Heart right ventricle (tissue), 16 donors: ENCODE measurements at regions not wholly inside any gene's neighbourhood (a gene's known extent, or its start where the extent isn't known, plus 50 kb on each side); places are given as distances from the start of the nearest gene placed in this dataset.
"Not testable (repeated sequence)": the region's sequence is repeated elsewhere in the genome, so short reads cannot be mapped to it uniquely, and the experiment has no call there.

Experiments used
- ATAC-seq, 8 donors: fragments of 200-7000 bp; cut with Tn5 transposase; one replicate each; pipeline ENCODE4 v1.9.1; 2020; ENCODE audit warnings: mild to moderate bottlenecking in 8 of 8, moderate library complexity in 8 of 8, moderate number of reproducible peaks in 1 of 8
- DNase-seq, 2 donors: peaks; one replicate each; pipeline ENCODE4 v3.0.0-alpha.2; 2020
- H3K27ac ChIP-seq, 10 donors: fragments of 200-600 bp; sonication (generic) in 2 of 10; one replicate each; pipeline versions ENCODE4 v1.5.0 to v1.8.0; 2020 to 2022; ENCODE audit warnings: mild to moderate bottlenecking in 3 of 10
- H3K27me3 ChIP-seq, 7 donors: fragments of 200-600 bp; one replicate each; pipeline ENCODE4 v1.8.0; 2021 to 2022; ENCODE audit warnings: mild to moderate bottlenecking in 2 of 7
- H3K36me3 ChIP-seq, 9 donors: fragments of 200-600 bp; sonication (generic) in 1 of 9; one replicate each; pipeline versions ENCODE4 v1.5.0 to v1.8.0; 2020 to 2022; ENCODE audit warnings: mild to moderate bottlenecking in 2 of 9
- H3K4me1 ChIP-seq, 9 donors: fragments of 200-600 bp; sonication (generic) in 1 of 9; one replicate each; pipeline versions ENCODE4 v1.5.0 to v1.8.0; 2020 to 2022; ENCODE audit warnings: mild to moderate bottlenecking in 4 of 9
- H3K4me3 ChIP-seq, 10 donors: fragments of 200-600 bp; sonication (generic) in 2 of 10; one replicate each; pipeline versions ENCODE4 v1.5.0 to v1.8.0; 2020 to 2022; ENCODE audit warnings: mild to moderate bottlenecking in 7 of 10, moderate library complexity in 2 of 10
- H3K9me3 ChIP-seq, 11 donors: fragments of 200-600 bp in 10 of 11; sonication (generic) in 2 of 11; one replicate each; pipeline versions ENCODE4 v1.5.0 to v1.8.0; 2013 to 2022; ENCODE audit warnings: mild to moderate bottlenecking in 2 of 11, control low read depth in 1 of 11, moderate library complexity in 1 of 11
- WGBS, 2 donors: extraction: QIAGEN DNeasy Blood & Tissue Kit; methylation state at CpG; one replicate each; pipeline ENCODE4 v1.1.7; 2013; ENCODE audit warnings: inconsistent platforms in 1 of 2; 5-methylcytosine and 5-hydroxymethylcytosine counted together
- intact Hi-C, 10 donors: fragments of 100-400 bp; cut with DNase I; formaldehyde crosslinking; loops; one replicate each; pipeline versions ENCODE4 v1.11.1 to v1.14.2; 2022
- TF ChIP-seq, protein P1 (sequence below), 9 donors: fragments of 200-600 bp; sonication (generic) in 2 of 9; IDR thresholded peaks; one replicate each; pipeline versions ENCODE4 v1.5.0 to v1.8.0; 2021 to 2022; ENCODE audit warnings: antibody characterized with exemption in 9 of 9, mild to moderate bottlenecking in 5 of 9, moderate library complexity in 1 of 9
- donor health status: Arrhythmogenic right ventricular cardiomyopathy.
- donor health status: ischemic (EF 13 %, LVEDD 7.1; RV severe dilation, severe dysfunction).
- donor health status: healthy with polysubstance abuse.
- donor health status: DM: no; HTN: yes; CAD: no.
- donor health status: DM: no; HTN: no; CAD: no.
- donor health status: ischemic (EF 25% LVEDD 6.9; RV normal size, moderate dysfunction).
- donor health status: ischemic (EF 25% LVEDD 5.7; RV mildly dilated, moderate dysfunction).
- donor health status: healthy.
- donor health status: DM: yes; HTN: yes; CAD: no.
- donor health status: Ischemic cardiomyopathy.
- donor health status: ischemic (EF 35%, LVEDD 5.7; RV mildly dilated, moderate dysfunction).
- donor health status: nonischemic (EF 11% LVEDD 7.7; RV severe dilation, severe dysfunction).
- donor health status: DM: yes; HTN: yes; CAD: no.
- donor health status: PGD.
- donor health status: ischemic (EF 29% LVEDD 5.4; RV normal size, mild dysfunction).
- donor health status: nonischemic (EF 23%, LVEDD 6.1; RV moderate dilation, normal function).

DNA sequence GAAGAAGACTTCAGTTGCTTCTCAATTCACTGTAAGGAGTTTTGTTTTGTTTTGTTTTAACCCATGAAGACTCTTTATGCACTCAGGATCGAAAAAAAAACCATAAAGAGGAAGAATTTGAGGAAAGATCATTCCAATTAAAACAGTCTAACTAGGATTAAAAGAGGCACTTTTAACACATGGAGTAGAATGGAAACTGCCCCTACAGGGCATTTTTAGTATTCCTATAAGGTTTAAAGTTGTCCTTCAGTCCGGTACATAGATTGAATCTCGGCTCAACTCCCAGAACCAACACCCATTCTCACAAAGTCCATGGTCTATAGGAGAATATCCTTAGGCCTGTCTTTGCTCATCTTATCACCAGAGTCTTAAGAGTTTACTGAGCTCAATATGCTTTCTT is 469.6 kb downstream of the DTWD2 start:
- H3K27me3 ChIP-seq: no peaks in the 10 kb centered on the region
- no peak for ATAC-seq
- no peaks in the 10 kb centered on the region for H3K36me3 ChIP-seq
- WGBS, 2 donors: 90 to 92% methylated on average over 3 of the region's 3 CpGs
- H3K4me1 ChIP-seq: peaks cover 0 to 17% (median 0%) of the 10 kb centered on the region in 9 donors
- intact Hi-C loops: no loop called here
- no peak overlapping the region for H3K4me3 ChIP-seq
- TF ChIP-seq, protein P1, sequence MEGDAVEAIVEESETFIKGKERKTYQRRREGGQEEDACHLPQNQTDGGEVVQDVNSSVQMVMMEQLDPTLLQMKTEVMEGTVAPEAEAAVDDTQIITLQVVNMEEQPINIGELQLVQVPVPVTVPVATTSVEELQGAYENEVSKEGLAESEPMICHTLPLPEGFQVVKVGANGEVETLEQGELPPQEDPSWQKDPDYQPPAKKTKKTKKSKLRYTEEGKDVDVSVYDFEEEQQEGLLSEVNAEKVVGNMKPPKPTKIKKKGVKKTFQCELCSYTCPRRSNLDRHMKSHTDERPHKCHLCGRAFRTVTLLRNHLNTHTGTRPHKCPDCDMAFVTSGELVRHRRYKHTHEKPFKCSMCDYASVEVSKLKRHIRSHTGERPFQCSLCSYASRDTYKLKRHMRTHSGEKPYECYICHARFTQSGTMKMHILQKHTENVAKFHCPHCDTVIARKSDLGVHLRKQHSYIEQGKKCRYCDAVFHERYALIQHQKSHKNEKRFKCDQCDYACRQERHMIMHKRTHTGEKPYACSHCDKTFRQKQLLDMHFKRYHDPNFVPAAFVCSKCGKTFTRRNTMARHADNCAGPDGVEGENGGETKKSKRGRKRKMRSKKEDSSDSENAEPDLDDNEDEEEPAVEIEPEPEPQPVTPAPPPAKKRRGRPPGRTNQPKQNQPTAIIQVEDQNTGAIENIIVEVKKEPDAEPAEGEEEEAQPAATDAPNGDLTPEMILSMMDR (IDR thresholded peaks at IDR 0.05): no peak
- DNase-seq: no peak
- H3K27ac ChIP-seq: no peak overlapping the region
- H3K9me3 ChIP-seq: no peaks in the 10 kb centered on the region

DNA sequence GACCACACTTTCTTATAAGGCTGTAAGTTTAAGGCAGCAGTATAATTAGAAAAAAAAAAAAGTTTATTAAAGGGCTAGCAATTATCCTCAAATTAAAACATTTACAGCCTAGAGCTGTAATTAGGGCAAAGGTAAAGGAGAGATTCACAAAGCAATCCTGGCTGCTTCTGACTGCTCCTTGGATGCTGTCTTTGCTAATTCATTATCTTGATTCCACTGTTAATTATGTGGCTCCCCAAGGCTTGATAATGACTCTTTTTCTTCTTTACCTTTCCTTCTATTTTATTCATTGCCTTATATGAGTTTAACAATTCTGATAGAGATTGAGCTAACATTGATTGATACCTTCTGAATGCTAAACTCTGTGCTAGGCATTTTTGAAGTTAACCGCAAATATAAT is 476.5 kb downstream of the DTWD2 start:
- WGBS, 2 donors: 97 to 100% methylated on average over 1 of the region's 1 CpG
- H3K4me1 ChIP-seq: no peaks in the 10 kb centered on the region
- no peaks in the 10 kb centered on the region for H3K27me3 ChIP-seq
- DNase-seq: no peak
- TF ChIP-seq, protein P1 (IDR thresholded peaks at IDR 0.05): no peak
- no peaks in the 10 kb centered on the region for H3K9me3 ChIP-seq
- H3K4me3 ChIP-seq: no peak overlapping the region
- intact Hi-C loops: no loop called here
- H3K27ac ChIP-seq: no peak overlapping the region
- ATAC-seq: no peak
- no peaks in the 10 kb centered on the region for H3K36me3 ChIP-seq

DNA sequence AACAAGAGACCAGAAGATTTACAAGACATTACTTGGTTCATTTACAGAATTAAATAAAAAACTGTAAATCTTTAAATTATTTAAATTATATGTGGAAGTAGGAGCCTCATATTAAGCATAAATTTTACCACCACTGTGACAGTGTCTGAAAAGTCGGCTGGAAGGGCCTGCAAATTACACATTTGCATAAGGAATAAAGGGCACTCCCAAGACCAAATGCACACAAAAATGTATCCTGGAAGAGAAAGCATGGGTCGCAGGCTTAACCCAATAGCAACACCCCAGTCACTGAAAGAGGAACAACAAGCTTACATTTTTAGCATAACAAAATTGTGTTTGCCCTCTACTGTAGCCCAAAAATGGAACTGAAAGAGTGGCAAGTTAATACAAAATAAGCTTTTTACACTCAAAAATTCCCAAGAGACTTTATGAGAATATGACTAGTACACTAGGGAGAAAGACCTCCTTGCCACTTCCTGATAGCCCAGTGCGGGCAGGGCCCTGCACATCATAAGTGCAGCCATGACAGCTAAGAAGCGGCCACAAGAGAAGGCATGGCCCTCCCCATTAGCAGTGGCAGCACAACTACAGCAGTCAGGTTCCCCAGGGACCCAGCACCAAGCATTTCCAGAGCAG is 482.0 kb downstream of the DTWD2 start:
- no peaks in the 10 kb centered on the region for H3K27me3 ChIP-seq
- ATAC-seq (no peak), DNase-seq (no peak)
- 82 to 83% methylated on average over 4 of the region's 4 CpGs for WGBS, 2 donors
- no peak overlapping the region for H3K4me3 ChIP-seq
- H3K36me3 ChIP-seq: peaks cover 0 to 7% (median 0%) of the 10 kb centered on the region in 9 donors
- TF ChIP-seq, protein P1 (IDR thresholded peaks at IDR 0.05): no peak
- H3K9me3 ChIP-seq: peaks cover 0 to 23% (median 0%) of the 10 kb centered on the region in 11 donors
- H3K4me1 ChIP-seq: no peaks in the 10 kb centered on the region
- no peak overlapping the region for H3K27ac ChIP-seq
- intact Hi-C loops: no loop called here

DNA sequence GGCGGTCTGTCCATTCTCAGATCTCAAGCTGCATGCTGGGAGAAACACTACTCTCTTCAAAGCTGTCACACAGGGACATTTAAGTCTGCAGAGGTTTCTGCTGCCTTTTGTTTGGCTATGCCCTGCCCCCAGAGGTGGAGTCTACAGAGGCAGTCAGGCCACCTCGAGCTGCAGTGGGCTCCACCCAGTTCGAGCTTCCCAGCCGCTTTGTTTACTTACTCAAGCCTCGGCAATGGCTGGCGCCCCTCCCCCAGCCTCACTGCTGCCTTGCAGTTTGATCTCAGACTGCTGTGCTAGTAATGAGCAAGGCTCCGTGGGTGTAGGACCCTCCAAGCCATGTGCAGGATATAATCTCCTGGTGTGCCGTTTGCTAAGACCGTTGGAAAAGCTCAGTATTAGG is 486.1 kb downstream of the DTWD2 start:
- H3K4me3 ChIP-seq, H3K27me3 ChIP-seq, intact Hi-C loops, DNase-seq, H3K27ac ChIP-seq, H3K36me3 ChIP-seq, ATAC-seq, H3K4me1 ChIP-seq: not testable (repeated sequence)
- peaks cover 0 to 37% (median 0%) of the 10 kb centered on the region in 11 donors for H3K9me3 ChIP-seq
- WGBS, 2 donors: 82 to 85% methylated on average over 9 of the region's 9 CpGs

DNA sequence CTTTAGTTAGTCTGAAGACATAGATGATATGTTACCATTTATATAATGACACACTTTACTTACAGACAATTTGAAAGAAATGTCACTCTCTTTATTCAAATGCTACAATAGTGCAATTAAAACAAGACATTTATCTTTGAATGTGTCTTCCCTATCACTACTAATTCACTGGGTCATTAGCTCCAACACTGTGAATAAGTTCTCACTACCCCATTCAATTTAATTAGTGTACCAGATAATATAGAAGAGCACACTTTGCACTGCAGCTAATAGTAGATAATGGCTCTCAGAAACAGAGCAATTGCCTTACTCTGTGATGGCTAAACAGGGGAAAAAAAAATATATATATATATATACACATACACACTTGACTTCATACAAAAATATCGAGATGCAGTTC is 497.0 kb downstream of the DTWD2 start:
- no peak for DNase-seq
- Histone ChIP-seq H3K36me3 (no peaks in the 10 kb centered on the region), H3K27me3 (no peaks in the 10 kb centered on the region), H3K4me1 (peaks cover 0 to 10% (median 0%) of the 10 kb centered on the region in 9 donors), H3K9me3 (peaks cover 0 to 12% (median 0%) of the 10 kb centered on the region in 11 donors), H3K4me3 (no peak overlapping the region), H3K27ac (no peak overlapping the region)
- TF ChIP-seq, protein P1 (IDR thresholded peaks at IDR 0.05): no peak
- no peak for ATAC-seq
- intact Hi-C loops: no loop called here
- 86 to 93% methylated on average over 1 of the region's 1 CpG for WGBS, 2 donors
